ENCODE measurements at regions not wholly inside any gene's neighbourhood (a gene's known extent, or its start where the extent isn't known, plus 50 kb on each side); places are given as distances from the start of the nearest gene placed in this dataset.

DNA sequence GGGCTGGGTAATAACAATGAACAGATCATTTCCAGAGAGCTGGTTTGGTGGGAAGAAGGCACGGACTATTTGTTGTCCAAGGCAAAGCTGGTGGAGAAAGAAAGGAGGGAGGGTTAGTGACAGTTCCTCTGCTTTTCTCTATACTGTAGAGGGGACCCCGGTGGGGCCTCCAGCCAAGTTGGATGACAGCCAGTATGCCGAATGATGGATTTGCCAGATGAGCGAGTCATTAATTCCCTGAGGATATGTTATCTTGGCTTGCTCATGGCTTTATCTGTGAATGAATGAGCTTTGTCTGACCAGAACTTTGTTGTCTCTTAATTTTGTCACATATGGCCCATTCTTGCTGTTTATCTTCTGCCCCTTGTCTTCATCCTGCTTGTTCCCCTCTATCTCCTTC is 158.6 kb upstream of the GLRA1 start:
- ChIA-PET POLR2A (no interaction called here), CTCF (no interaction called here)
- TF ChIP-seq CTBP1 (IDR thresholded peaks at IDR 0.05; ENCODE audit: borderline replicate concordance): no peak
- TF ChIP-seq NFRKB (IDR thresholded peaks at IDR 0.05): no peak
- no peak for TF ChIP-seq SP1 (IDR thresholded peaks at IDR 0.05)
- no peak for TF ChIP-seq PKNOX1 (IDR thresholded peaks at IDR 0.05)
- TF ChIP-seq ELF4 (IDR thresholded peaks at IDR 0.05): no peak
- TF ChIP-seq HDGF (IDR thresholded peaks at IDR 0.05; ENCODE audit: borderline replicate concordance): no peak
- no peak for TF ChIP-seq L3MBTL2 (conservative IDR thresholded peaks at IDR 0.05)
- no peak for TF ChIP-seq ARNT (IDR thresholded peaks at IDR 0.05)
- no peak for TF ChIP-seq TARDBP (IDR thresholded peaks at IDR 0.05)
- no peak for TF ChIP-seq FOXM1 (IDR thresholded peaks at IDR 0.05; ENCODE audit: borderline replicate concordance)
- no peak for TF ChIP-seq FOXK2 (IDR thresholded peaks at IDR 0.05)
- TF ChIP-seq SUZ12 (IDR thresholded peaks at IDR 0.05): no peak
- TF ChIP-seq FOXA1 (IDR thresholded peaks at IDR 0.05): no peak
- no peak for TF ChIP-seq BHLHE40 (IDR thresholded peaks at IDR 0.05; ENCODE audit: borderline replicate concordance)
- TF ChIP-seq ZNF384 (IDR thresholded peaks at IDR 0.05): no peak
- TF ChIP-seq LEF1 (IDR thresholded peaks at IDR 0.05; ENCODE audit: borderline replicate concordance): no peak
- DNase-seq (ENCODE audit: extremely low spot score): no peak

- TF ChIP-seq PKNOX1 (IDR thresholded peaks at IDR 0.05) (no peak), FOXK2 (IDR thresholded peaks at IDR 0.05) (no peak), SP1 (IDR thresholded peaks at IDR 0.05) (no peak), L3MBTL2 (conservative IDR thresholded peaks at IDR 0.05) (no peak), LEF1 (IDR thresholded peaks at IDR 0.05; ENCODE audit: borderline replicate concordance) (no peak), ZNF384 (IDR thresholded peaks at IDR 0.05) (no peak), ELF4 (IDR thresholded peaks at IDR 0.05) (no peak), HDGF (IDR thresholded peaks at IDR 0.05; ENCODE audit: borderline replicate concordance) (no peak), FOXM1 (IDR thresholded peaks at IDR 0.05; ENCODE audit: borderline replicate concordance) (no peak), ARNT (IDR thresholded peaks at IDR 0.05) (no peak), TARDBP (IDR thresholded peaks at IDR 0.05) (no peak), BHLHE40 (IDR thresholded peaks at IDR 0.05; ENCODE audit: borderline replicate concordance) (no peak), SUZ12 (IDR thresholded peaks at IDR 0.05) (no peak), NFRKB (IDR thresholded peaks at IDR 0.05) (no peak)
- CTCF ChIA-PET: no interaction called here
- POLR2A ChIA-PET: no interaction called here
- DNase-seq (ENCODE audit: extremely low spot score): no peak
Measured at GRCh38 chr5:152072091-152072490, 147.4 kb upstream of the GLRA1 start.

GRCh38 chr5:152070591-152070990 is 145.9 kb upstream of the GLRA1 start:
- no peak for TF ChIP-seq ARNT (IDR thresholded peaks at IDR 0.05)
- no peak for TF ChIP-seq PKNOX1 (IDR thresholded peaks at IDR 0.05)
- no peak for TF ChIP-seq HDGF (IDR thresholded peaks at IDR 0.05; ENCODE audit: borderline replicate concordance)
- no peak for TF ChIP-seq ZNF384 (IDR thresholded peaks at IDR 0.05)
- TF ChIP-seq TARDBP (IDR thresholded peaks at IDR 0.05): no peak
- no peak for TF ChIP-seq SP1 (IDR thresholded peaks at IDR 0.05)
- TF ChIP-seq FOXK2 (IDR thresholded peaks at IDR 0.05): no peak
- TF ChIP-seq L3MBTL2 (conservative IDR thresholded peaks at IDR 0.05): no peak
- TF ChIP-seq LEF1 (IDR thresholded peaks at IDR 0.05; ENCODE audit: borderline replicate concordance): no peak
- POLR2A ChIA-PET: no interaction called here
- CTCF ChIA-PET: no interaction called here
- DNase-seq (ENCODE audit: extremely low spot score): no peak

DNA sequence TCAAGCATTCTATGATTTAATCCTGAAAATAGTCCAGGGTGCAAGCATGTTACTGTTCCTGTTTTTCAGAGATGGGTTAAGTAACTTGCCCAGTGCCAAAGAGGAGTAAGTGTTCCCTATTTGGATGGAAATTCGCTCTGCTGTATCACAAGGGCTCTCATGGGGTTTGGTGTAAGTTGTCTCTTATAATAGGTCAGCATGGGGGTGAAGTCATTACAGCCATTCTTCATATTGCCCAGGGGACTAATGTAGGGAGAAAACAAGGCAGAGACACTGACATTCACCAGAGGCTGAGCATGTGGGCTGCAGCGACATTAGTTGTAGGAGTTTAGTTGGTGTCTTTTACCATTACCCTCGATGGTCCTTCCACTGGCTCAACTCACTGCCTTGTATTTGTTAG is 142.1 kb upstream of the GLRA1 start:
- TF ChIP-seq ELF4 (IDR thresholded peaks at IDR 0.05): no peak
- TF ChIP-seq LEF1 (IDR thresholded peaks at IDR 0.05; ENCODE audit: borderline replicate concordance): no peak
- TF ChIP-seq SUZ12 (IDR thresholded peaks at IDR 0.05): no peak
- TF ChIP-seq CTBP1 (IDR thresholded peaks at IDR 0.05; ENCODE audit: borderline replicate concordance): no peak
- no peak for TF ChIP-seq BHLHE40 (IDR thresholded peaks at IDR 0.05; ENCODE audit: borderline replicate concordance)
- TF ChIP-seq ZNF384 (IDR thresholded peaks at IDR 0.05): no peak
- no peak for TF ChIP-seq HDGF (IDR thresholded peaks at IDR 0.05; ENCODE audit: borderline replicate concordance)
- no peak for TF ChIP-seq NFRKB (IDR thresholded peaks at IDR 0.05)
- TF ChIP-seq FOXA1 (IDR thresholded peaks at IDR 0.05): no peak
- no peak for TF ChIP-seq TARDBP (IDR thresholded peaks at IDR 0.05)
- TF ChIP-seq SP1 (IDR thresholded peaks at IDR 0.05): no peak
- TF ChIP-seq PKNOX1 (IDR thresholded peaks at IDR 0.05): no peak
- TF ChIP-seq L3MBTL2 (conservative IDR thresholded peaks at IDR 0.05): no peak
- no peak for TF ChIP-seq ARNT (IDR thresholded peaks at IDR 0.05)
- DNase-seq (ENCODE audit: extremely low spot score): no peak
- CTCF ChIA-PET: no interaction called here
- POLR2A ChIA-PET: no interaction called here

- no peak for DNase-seq (ENCODE audit: extremely low spot score)
- CTCF ChIA-PET: no interaction called here
- POLR2A ChIA-PET: no interaction called here
- TF ChIP-seq BHLHE40 (IDR thresholded peaks at IDR 0.05; ENCODE audit: borderline replicate concordance) (no peak), CTBP1 (IDR thresholded peaks at IDR 0.05; ENCODE audit: borderline replicate concordance) (no peak), FOXA1 (IDR thresholded peaks at IDR 0.05) (no peak), NFRKB (IDR thresholded peaks at IDR 0.05) (no peak), ARNT (IDR thresholded peaks at IDR 0.05) (no peak), LEF1 (IDR thresholded peaks at IDR 0.05; ENCODE audit: borderline replicate concordance) (no peak), ZNF384 (IDR thresholded peaks at IDR 0.05) (no peak), SP1 (IDR thresholded peaks at IDR 0.05) (no peak), SUZ12 (IDR thresholded peaks at IDR 0.05) (no peak), TARDBP (IDR thresholded peaks at IDR 0.05) (no peak), PKNOX1 (IDR thresholded peaks at IDR 0.05) (no peak), FOXM1 (IDR thresholded peaks at IDR 0.05; ENCODE audit: borderline replicate concordance) (no peak), FOXK2 (IDR thresholded peaks at IDR 0.05) (no peak), L3MBTL2 (conservative IDR thresholded peaks at IDR 0.05) (no peak), HDGF (IDR thresholded peaks at IDR 0.05; ENCODE audit: borderline replicate concordance) (no peak), ELF4 (IDR thresholded peaks at IDR 0.05) (no peak)
Measured at GRCh38 chr5:152063004-152063403, 138.4 kb upstream of the GLRA1 start.
